HFFc6 (cell line): ENCODE measurements at regions not wholly inside any gene's neighbourhood (a gene's known extent, or its start where the extent isn't known, plus 50 kb on each side); places are given as distances from the start of the nearest gene placed in this dataset.

Source experiments
- DNase-seq: peaks from one replicate; pipeline ENCODE4 v3.0.0-alpha.2; 2018
- H3K27ac Mint-ChIP-seq: 2 replicates; pipeline ENCODE4 v1.8.0; 2020; ENCODE audit warnings: mild to moderate bottlenecking, mixed read lengths
- H3K27me3 Mint-ChIP-seq: 2 replicates; pipeline ENCODE4 v1.8.0; 2021; ENCODE audit warnings: mild to moderate bottlenecking, moderate library complexity, mixed read lengths; ENCODE audit not compliant: insufficient read depth
- H3K36me3 Mint-ChIP-seq: 2 replicates; pipeline ENCODE4 v1.8.0; 2021; ENCODE audit warnings: low read depth, mixed read lengths
- H3K4me1 Mint-ChIP-seq: 2 replicates; pipeline ENCODE4 v1.8.0; 2020; ENCODE audit warnings: low read depth, mixed read lengths
- H3K4me3 Mint-ChIP-seq: 2 replicates; pipeline ENCODE4 v1.8.0; 2020; ENCODE audit warnings: mild to moderate bottlenecking, moderate library complexity, mixed read lengths
- H3K9me3 Mint-ChIP-seq: 2 replicates; pipeline ENCODE4 v1.8.0; 2020; ENCODE audit warnings: mild to moderate bottlenecking, mixed read lengths
- TF ChIP-seq, protein P1 (sequence below): fragments of 200-600 bp; sonication (generic); IDR thresholded peaks from 2 replicates; pipeline ENCODE4 v1.5.0; 2021; ENCODE audit warnings: antibody characterized with exemption, mild to moderate bottlenecking

DNA sequence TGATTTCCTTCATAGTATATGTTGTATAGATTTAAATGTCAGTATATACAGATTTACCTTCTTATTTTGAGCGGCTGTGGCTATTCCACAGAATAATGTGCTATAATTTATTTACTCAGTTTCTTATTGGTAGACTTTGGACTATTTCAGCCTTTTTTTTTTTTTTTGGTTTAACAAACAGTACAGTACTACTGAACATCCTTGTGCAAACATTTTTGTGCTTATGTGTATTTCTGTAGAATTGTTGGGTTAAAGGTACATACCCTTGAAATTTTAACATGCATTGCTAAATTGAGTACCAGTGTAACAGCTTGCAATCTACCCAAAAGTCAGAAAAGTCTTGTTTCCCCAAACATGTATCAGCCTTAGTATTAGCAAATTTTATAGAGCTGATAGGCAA, 68.8 kb downstream of the HHEX start:
- H3K4me1 Mint-ChIP-seq = peaks cover 48% of the 10 kb centered on the region
- H3K9me3 Mint-ChIP-seq = no peaks in the 10 kb centered on the region
- DNase-seq = no peak

DNA sequence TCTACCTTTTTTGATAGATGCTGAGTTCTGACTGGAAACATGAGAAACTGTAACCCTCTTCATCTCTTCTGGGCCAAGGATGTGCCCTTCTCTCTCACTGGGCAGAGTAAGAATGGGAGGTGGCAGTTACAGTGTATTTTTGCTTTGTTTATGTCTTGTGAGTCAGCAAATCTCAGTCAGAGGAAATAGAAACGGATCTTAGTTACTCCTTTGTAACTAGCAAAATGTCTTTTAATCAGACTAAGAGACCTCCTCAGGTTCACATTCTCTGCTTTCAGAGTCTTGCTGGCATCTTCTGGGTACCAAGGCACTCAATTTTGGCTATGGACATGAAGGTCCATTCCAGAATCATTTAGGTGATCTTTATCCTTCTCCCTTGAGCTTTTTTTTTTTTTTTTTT, 70.9 kb downstream of the HHEX start:
- Mint-ChIP-seq H3K27me3 (no peaks in the 10 kb centered on the region), H3K4me3 (peak overlapping the region; percentile 75), H3K36me3 (no peaks in the 10 kb centered on the region), H3K27ac (peak overlapping the region; percentile 91), H3K9me3 (no peaks in the 10 kb centered on the region), H3K4me1 (peaks cover 52% of the 10 kb centered on the region)
- TF ChIP-seq, protein P1, sequence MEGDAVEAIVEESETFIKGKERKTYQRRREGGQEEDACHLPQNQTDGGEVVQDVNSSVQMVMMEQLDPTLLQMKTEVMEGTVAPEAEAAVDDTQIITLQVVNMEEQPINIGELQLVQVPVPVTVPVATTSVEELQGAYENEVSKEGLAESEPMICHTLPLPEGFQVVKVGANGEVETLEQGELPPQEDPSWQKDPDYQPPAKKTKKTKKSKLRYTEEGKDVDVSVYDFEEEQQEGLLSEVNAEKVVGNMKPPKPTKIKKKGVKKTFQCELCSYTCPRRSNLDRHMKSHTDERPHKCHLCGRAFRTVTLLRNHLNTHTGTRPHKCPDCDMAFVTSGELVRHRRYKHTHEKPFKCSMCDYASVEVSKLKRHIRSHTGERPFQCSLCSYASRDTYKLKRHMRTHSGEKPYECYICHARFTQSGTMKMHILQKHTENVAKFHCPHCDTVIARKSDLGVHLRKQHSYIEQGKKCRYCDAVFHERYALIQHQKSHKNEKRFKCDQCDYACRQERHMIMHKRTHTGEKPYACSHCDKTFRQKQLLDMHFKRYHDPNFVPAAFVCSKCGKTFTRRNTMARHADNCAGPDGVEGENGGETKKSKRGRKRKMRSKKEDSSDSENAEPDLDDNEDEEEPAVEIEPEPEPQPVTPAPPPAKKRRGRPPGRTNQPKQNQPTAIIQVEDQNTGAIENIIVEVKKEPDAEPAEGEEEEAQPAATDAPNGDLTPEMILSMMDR = no peak
- peak; percentile 54 for DNase-seq

More for the DNA sequence above, 68.8 kb downstream of the HHEX start:
- no peaks in the 10 kb centered on the region for H3K27me3 Mint-ChIP-seq
- TF ChIP-seq, protein P1 = no peak
- H3K4me3 Mint-ChIP-seq = no peak overlapping the region
- H3K36me3 Mint-ChIP-seq = no peaks in the 10 kb centered on the region
- no peak overlapping the region for H3K27ac Mint-ChIP-seq

DNA sequence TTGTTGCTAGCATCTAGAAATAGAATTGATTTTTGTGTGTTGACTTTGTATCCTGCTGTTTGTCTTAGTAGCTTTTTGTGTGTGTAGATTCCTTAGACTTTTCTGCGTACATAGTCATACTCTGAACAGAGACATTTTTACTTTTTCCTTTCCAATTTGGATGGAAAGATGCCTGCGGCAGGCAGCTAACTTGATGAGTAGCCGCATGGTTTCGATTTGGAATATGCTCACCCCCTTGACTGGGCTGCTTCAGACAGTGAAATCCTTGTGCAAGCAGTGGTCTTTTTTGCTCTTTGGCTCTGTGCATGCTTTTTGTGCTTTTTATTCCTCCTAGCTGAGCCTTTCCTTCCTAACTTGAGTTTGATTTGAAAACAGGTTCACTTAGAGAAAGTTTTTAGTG, 71.8 kb downstream of the HHEX start:
- Mint-ChIP-seq H3K36me3 (no peaks in the 10 kb centered on the region), H3K9me3 (no peaks in the 10 kb centered on the region), H3K27ac (peak overlapping the region; percentile 91), H3K27me3 (no peaks in the 10 kb centered on the region), H3K4me3 (peak overlapping the region; percentile 75), H3K4me1 (peaks cover 44% of the 10 kb centered on the region)
- TF ChIP-seq, protein P1 = no peak
- DNase-seq = no peak

DNA sequence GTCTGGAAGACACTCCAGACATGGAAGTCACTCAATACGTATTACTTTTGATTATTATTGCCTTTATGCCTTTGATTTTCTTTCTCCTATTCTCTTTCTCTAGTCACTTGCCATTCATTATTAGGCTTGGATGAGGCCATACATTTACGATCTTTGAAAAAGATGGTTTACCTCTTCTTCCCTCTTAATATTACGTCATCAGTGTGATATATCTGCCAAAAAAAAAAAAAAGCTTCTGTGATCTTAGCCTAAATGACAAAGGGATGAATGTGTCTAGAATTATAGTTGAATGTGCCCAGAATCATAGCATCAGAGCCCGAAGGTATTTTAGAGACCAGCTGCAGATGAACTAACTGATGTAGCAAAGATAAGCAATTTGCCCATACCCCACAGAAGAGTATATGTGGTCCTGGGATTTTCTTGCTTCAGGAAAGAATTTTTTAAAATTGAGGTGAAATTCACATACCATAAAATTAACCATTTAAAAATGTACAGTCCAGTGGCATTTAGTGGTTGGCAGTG, 73.9 kb downstream of the HHEX start:
- TF ChIP-seq, protein P1 = no peak
- Mint-ChIP-seq H3K27me3 (no peaks in the 10 kb centered on the region; the same call in 1 of the 2 replicates), H3K9me3 (no peaks in the 10 kb centered on the region; the same call in 1 of the 2 replicates), H3K27ac (no peak overlapping the region), H3K4me3 (no peak overlapping the region), H3K36me3 (no peaks in the 10 kb centered on the region; the same call in 1 of the 2 replicates), H3K4me1 (peaks cover 29% of the 10 kb centered on the region)
- no peak for DNase-seq

DNA sequence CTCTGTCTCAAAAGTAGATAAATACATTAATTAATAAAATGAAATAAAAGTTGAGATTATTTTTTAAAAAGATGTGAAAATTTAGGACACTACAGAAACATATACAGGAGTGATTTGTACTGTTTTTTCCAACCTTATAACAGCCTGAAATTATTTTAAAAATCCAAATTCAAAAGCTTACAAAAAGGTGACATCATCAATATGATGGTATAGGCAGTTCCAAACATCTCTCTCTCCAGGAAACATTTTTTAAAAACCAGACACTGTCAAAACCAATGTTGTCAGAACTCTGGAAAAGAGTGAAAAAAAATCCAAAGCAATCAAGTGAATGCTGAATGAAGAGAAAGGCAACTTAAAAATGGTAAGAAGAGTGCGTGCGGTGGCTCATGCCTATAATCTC, 76.7 kb downstream of the HHEX start:
- Mint-ChIP-seq H3K27ac (no peak overlapping the region), H3K4me1 (peaks cover 15% of the 10 kb centered on the region), H3K27me3 (peaks cover 2% of the 10 kb centered on the region), H3K9me3 (no peaks in the 10 kb centered on the region; the same call in 1 of the 2 replicates), H3K36me3 (no peaks in the 10 kb centered on the region; the same call in 1 of the 2 replicates), H3K4me3 (no peak overlapping the region)
- no peak for DNase-seq
- TF ChIP-seq, protein P1 = no peak
